OCI-LY3 (cell line): ENCODE measurements at regions not wholly inside any gene's neighbourhood (a gene's known extent, or its start where the extent isn't known, plus 50 kb on each side); places are given as distances from the start of the nearest gene placed in this dataset.

Source experiments
- CTCF ChIP-seq: fragments of 200-600, 300-600 bp; sonication (generic); IDR thresholded peaks from 2 replicates; pipeline ENCODE4 v1.5.1; 2014; ENCODE audit warnings: antibody characterized with exemption, low read length, low read depth
- EZH2phosphoT487 ChIP-seq: fragments of 200-600 bp; shearing (Covaris generic); IDR thresholded peaks from 2 replicates; pipeline ENCODE4 v1.6.1; 2018; ENCODE audit warnings: antibody characterized with exemption, mixed run types, low read depth

- no peak for TF ChIP-seq CTCF
- no peak for TF ChIP-seq EZH2phosphoT487
Measured at GRCh38 chr6:150517175-150517574, 82.5 kb upstream of the PLEKHG1 start.
